Anterior cingulate cortex (tissue), 58 donors: ENCODE measurements at regions not wholly inside any gene's neighbourhood (a gene's known extent, or its start where the extent isn't known, plus 50 kb on each side); places are given as distances from the start of the nearest gene placed in this dataset.
A peak's percentile ranks its signal among the peaks of the same experiment; 100 is the strongest.

Experiments
- DNase-seq, 58 donors: peaks; one replicate each; lab custom pipeline; 2025; lab: John Stamatoyannopoulos, UW

- no peak for DNase-seq
Measured at GRCh38 chrX:51798701-51799100, 55.5 kb downstream of the GSPT2 start.

- peak in 53 of 58 donors; percentile 0 to 72 (median 23) for DNase-seq
Measured at GRCh38 chrX:51802917-51803688, 59.9 kb downstream of the GSPT2 start.

DNA sequence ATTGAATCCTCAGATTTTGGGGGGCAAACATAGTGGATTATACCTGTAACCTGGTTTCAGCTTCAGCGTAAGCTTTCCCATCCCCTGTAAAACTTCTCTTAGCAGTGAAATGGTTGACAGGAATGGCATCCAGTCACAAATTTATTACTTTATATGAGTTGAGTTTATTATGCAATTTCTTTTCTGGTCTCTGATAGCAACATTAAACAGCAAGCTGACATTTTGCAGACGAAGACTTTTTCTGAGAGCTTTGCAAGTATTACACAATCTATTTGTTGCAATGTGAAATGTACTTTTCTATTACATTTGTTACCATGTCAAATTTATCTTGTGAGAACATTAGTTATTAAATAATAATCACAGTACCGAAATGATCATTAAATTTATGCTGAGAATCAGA is 60.6 kb downstream of the GSPT2 start:
- DNase-seq = no peak

DNA sequence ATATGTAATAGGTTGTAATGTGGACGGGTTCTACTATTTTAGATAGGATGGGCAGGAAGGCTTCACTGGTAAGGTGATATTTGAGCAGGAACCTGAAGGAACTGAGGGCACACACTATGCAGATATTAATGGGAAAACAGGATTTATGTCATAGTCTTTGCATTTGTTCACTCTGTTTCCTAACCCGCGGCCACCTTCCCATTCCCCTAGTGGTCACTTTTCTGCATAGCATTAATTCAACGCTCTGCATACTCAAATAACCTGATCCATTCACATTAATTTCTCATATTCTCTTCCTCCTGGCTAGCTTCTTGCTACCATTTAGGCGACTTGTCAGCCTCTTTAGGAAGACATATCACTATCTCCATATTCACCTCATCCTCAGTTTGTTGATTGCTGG is 61.5 kb downstream of the GSPT2 start:
- DNase-seq = no peak

GRCh38 chrX:51813886-51814460 is 70.7 kb downstream of the GSPT2 start:
- DNase-seq = no peak

- no peak for DNase-seq
Measured at GRCh38 chrX:51824061-51824460, 69.4 kb upstream of the MAGED1 start.

DNA sequence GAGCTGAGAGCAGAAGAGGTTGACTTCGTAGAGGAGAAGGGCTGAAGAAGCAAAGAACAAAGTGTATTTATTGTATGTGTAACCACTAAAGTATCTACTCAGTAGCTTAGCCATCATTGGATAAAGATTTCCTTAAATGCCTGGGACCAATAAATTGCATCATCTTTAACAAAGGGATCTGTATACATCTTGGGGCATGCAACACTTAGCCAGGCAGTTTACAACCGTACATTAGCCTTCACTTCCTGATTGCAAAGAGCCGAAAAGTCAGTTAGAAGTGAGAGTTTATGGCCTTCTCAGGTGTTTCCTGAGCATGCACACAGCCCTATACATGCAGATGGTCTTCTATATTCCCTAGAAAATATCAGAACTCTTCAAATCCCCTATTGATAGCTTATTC is 68.0 kb upstream of the MAGED1 start:
- no peak for DNase-seq

GRCh38 chrX:51834076-51834475 is 59.3 kb upstream of the MAGED1 start:
- no peak for DNase-seq

- DNase-seq = no peak
Measured at GRCh38 chrX:51836823-51837222, 56.6 kb upstream of the MAGED1 start.

- DNase-seq = no peak
Measured at GRCh38 chrX:51837451-51837850, 56.0 kb upstream of the MAGED1 start.

DNA sequence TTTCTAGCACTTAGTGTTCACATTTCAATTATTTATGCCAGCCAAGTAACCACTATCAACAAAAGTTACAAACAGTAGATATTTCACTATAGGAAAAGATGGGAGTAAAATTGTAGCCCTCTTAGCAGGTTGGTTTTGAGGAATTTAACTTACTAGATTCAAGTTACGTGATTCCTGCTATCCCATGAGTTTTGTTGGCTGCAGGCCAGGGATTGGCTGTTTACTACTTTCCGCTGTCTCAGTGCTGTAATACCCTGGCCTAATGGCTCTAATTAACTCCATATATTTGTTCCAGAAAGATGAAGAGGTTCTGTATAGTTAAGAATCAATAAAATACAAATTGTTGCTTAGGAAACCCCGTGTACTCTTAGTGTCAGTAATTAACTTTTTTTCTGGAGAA is 55.5 kb upstream of the MAGED1 start:
- DNase-seq = peak in 8 of 58 donors; percentile 0 to 60 (median 2)
